PC-3 (cell line): ENCODE measurements at regions not wholly inside any gene's neighbourhood (a gene's known extent, or its start where the extent isn't known, plus 50 kb on each side); places are given as distances from the start of the nearest gene placed in this dataset.

Experiments used
- ATAC-seq: fragments of 200-7000 bp; cut with Tn5 transposase; 2 replicates; pipeline ENCODE4 v1.9.1; 2020; ENCODE audit warnings: mild to moderate bottlenecking, moderate library complexity
- BruUV-seq: library from RNA; stranded (reverse); fragments of 400-500 nt; replicated peaks from 2 replicates; lab custom pipeline; 2021; lab: Mats Ljungman, UMichigan
- CTCF ChIA-PET: fragments of 300-600 bp; sonication (Branson Sonifier 250); formaldehyde crosslinking; loops from one replicate; lab custom pipeline; 2022; ENCODE audit warnings: antibody characterized with exemption; lab: Charles Lee
- POLR2A ChIA-PET: fragments of 300-600 bp; sonication (Branson Sonifier 250); formaldehyde crosslinking; loops from one replicate; lab custom pipeline; 2022; ENCODE audit warnings: antibody characterized with exemption; ENCODE audit not compliant: unreplicated experiment; lab: Charles Lee
- DNase-seq: peaks from one replicate; pipeline ENCODE4 v3.0.0-alpha.2; 2015
- H2AFZ ChIP-seq: fragments of 300-600 bp; sonication (generic); 2 replicates; pipeline ENCODE4 v1.6.0; 2016; ENCODE audit warnings: antibody characterized with exemption, low read length
- H3F3A ChIP-seq: fragments of 300-600 bp; sonication (generic); one replicate; pipeline ENCODE4 v1.6.0; 2017; ENCODE audit warnings: antibody characterized with exemption, low read length, control low read depth, mild to moderate bottlenecking; ENCODE audit not compliant: unreplicated experiment
- H3K27ac ChIP-seq: fragments of 300-600 bp; sonication (generic); 2 replicates; pipeline ENCODE4 v1.5.1; 2016; ENCODE audit warnings: mild to moderate bottlenecking, low read length
- H3K27me3 ChIP-seq: fragments of 300-600 bp; sonication (generic); 2 replicates; pipeline ENCODE4 v1.6.1; 2016; ENCODE audit warnings: low read length, mixed read lengths
- H3K36me3 ChIP-seq: fragments of 300-600 bp; sonication (generic); 2 replicates; pipeline ENCODE4 v1.6.1; 2016; ENCODE audit warnings: low read depth, mixed run types, low read length, mixed read lengths
- H3K4me1 ChIP-seq: fragments of 300-600 bp; sonication (generic); 2 replicates; pipeline ENCODE4 v1.5.1; 2016; ENCODE audit warnings: low read length; ENCODE audit not compliant: insufficient read depth
- H3K4me2 ChIP-seq: fragments of 300-600 bp; sonication (generic); 2 replicates; pipeline ENCODE4 v1.6.0; 2016; ENCODE audit warnings: low read length
- H3K4me3 ChIP-seq: fragments of 300-600 bp; sonication (generic); 2 replicates; pipeline ENCODE4 v1.5.1; 2016; ENCODE audit warnings: mild to moderate bottlenecking, low read length, mixed read lengths
- H3K79me2 ChIP-seq: fragments of 300-600 bp; sonication (generic); 2 replicates; pipeline ENCODE4 v1.6.1; 2017; ENCODE audit warnings: low read length, mixed read lengths
- H3K9ac ChIP-seq: fragments of 300-600 bp; sonication (generic); 2 replicates; pipeline ENCODE4 v1.6.0; 2016; ENCODE audit warnings: mild to moderate bottlenecking, low read length
- H3K9me2 ChIP-seq: fragments of 300-600 bp; sonication (generic); replicated peaks from 2 replicates; pipeline ENCODE4 v1.6.1; 2016; ENCODE audit warnings: mixed run types, low read length, mixed read lengths
- H3K9me3 ChIP-seq: fragments of 300-600 bp; sonication (generic); 2 replicates; pipeline ENCODE4 v1.6.1; 2016; ENCODE audit warnings: low read length, mixed read lengths
- H4K20me1 ChIP-seq: fragments of 300-600 bp; sonication (generic); 2 replicates; pipeline ENCODE4 v1.6.1; 2016; ENCODE audit warnings: low read length, mixed read lengths
- EZH2 ChIP-seq: fragments of 300-600 bp; sonication (generic); IDR thresholded peaks from one replicate; pipeline ENCODE4 v1.6.1; 2017; ENCODE audit warnings: antibody characterized with exemption, mild to moderate bottlenecking, low read length; ENCODE audit not compliant: unreplicated experiment
- EZH2phosphoT487 ChIP-seq: fragments of 300-600 bp; sonication (generic); IDR thresholded peaks from 2 replicates; pipeline ENCODE4 v1.6.1; 2018; ENCODE audit warnings: mild to moderate bottlenecking, antibody characterized with exemption, low read length, borderline replicate concordance
- intact Hi-C: fragments of 100-400 bp; cut with micrococcal nuclease; formaldehyde crosslinking; loops from 2 replicates; pipeline ENCODE4 v1.9.0; 2023
- TF ChIP-seq, protein P1 (sequence below): fragments of 300-600 bp; sonication (generic); conservative IDR thresholded peaks from 2 replicates; pipeline ENCODE4 v1.5.1; 2017; ENCODE audit warnings: antibody characterized with exemption, low read depth, mild to moderate bottlenecking, low read length

DNA sequence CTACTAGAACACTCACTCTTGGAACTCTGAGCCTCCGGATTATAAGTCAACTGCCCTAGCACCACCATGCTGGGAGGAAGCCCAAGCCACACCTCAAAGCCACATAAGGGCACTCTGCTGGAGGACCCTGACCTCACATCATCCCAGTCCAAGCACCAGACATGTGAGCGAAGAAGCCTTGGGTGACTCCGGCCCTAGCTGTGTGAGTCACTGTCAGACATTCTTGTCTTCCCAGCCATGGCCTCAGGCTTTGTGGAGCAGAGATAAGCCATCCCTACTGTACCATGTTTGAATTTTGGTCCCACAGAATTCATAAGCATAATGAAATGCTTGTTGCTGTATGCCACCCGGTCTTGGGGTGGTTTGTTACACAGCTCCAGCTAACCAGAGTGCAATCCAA, 247.7 kb downstream of the SOD2 start:
- Histone ChIP-seq H3K27me3 (peaks cover 78% of the 10 kb centered on the region), H3K4me2 (no peak overlapping the region), H2AFZ (no peak overlapping the region), H3K9me3 (no peaks in the 10 kb centered on the region), H3K27ac (no peak overlapping the region), H3K4me1 (no peaks in the 10 kb centered on the region), H3K79me2 (no peaks in the 10 kb centered on the region), H3K36me3 (no peaks in the 10 kb centered on the region), H3K4me3 (no peak overlapping the region), H3K9me2 (no peaks in the 10 kb centered on the region), H4K20me1 (no peaks in the 10 kb centered on the region), H3F3A (no peaks in the 10 kb centered on the region), H3K9ac (no peak overlapping the region)
- ATAC-seq = no peak
- DNase-seq = no peak
- POLR2A ChIA-PET = no interaction called here
- CTCF ChIA-PET = no interaction called here
- BruUV-seq = no TSS peak
- TF ChIP-seq, protein P1, sequence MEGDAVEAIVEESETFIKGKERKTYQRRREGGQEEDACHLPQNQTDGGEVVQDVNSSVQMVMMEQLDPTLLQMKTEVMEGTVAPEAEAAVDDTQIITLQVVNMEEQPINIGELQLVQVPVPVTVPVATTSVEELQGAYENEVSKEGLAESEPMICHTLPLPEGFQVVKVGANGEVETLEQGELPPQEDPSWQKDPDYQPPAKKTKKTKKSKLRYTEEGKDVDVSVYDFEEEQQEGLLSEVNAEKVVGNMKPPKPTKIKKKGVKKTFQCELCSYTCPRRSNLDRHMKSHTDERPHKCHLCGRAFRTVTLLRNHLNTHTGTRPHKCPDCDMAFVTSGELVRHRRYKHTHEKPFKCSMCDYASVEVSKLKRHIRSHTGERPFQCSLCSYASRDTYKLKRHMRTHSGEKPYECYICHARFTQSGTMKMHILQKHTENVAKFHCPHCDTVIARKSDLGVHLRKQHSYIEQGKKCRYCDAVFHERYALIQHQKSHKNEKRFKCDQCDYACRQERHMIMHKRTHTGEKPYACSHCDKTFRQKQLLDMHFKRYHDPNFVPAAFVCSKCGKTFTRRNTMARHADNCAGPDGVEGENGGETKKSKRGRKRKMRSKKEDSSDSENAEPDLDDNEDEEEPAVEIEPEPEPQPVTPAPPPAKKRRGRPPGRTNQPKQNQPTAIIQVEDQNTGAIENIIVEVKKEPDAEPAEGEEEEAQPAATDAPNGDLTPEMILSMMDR = no peak
- TF ChIP-seq EZH2 = no peak
- TF ChIP-seq EZH2phosphoT487 = no peak
- intact Hi-C loops = no loop called here

GRCh38 chr6:159444056-159444760, 248.8 kb downstream of the SOD2 start:
- intact Hi-C loops = no loop called here
- Histone ChIP-seq H3K9me3 (no peaks in the 10 kb centered on the region), H3K9ac (no peak overlapping the region), H3K36me3 (no peaks in the 10 kb centered on the region), H2AFZ (no peak overlapping the region), H3K4me3 (no peak overlapping the region), H3K79me2 (no peaks in the 10 kb centered on the region), H3K27ac (no peak overlapping the region), H3K4me1 (no peaks in the 10 kb centered on the region), H3K4me2 (no peak overlapping the region), H3K27me3 (peaks cover 87% of the 10 kb centered on the region), H3F3A (no peaks in the 10 kb centered on the region), H4K20me1 (no peaks in the 10 kb centered on the region), H3K9me2 (no peaks in the 10 kb centered on the region)
- ChIA-PET POLR2A (no interaction called here), CTCF (no interaction called here)
- ATAC-seq (no peak), DNase-seq (no peak)
- TF ChIP-seq EZH2phosphoT487 (no peak), EZH2 (no peak)
- TF ChIP-seq, protein P1 = no peak
- no TSS peak for BruUV-seq

GRCh38 chr6:159443417-159443920, 249.6 kb downstream of the SOD2 start:
- Histone ChIP-seq H3K27me3 (peaks cover 94% of the 10 kb centered on the region), H3K36me3 (no peaks in the 10 kb centered on the region), H3K9me2 (no peaks in the 10 kb centered on the region), H3K4me1 (no peaks in the 10 kb centered on the region), H3K79me2 (no peaks in the 10 kb centered on the region), H3K4me2 (no peak overlapping the region), H3K9ac (no peak overlapping the region), H3F3A (no peaks in the 10 kb centered on the region), H4K20me1 (no peaks in the 10 kb centered on the region), H3K4me3 (no peak overlapping the region), H3K27ac (no peak overlapping the region), H2AFZ (no peak overlapping the region), H3K9me3 (no peaks in the 10 kb centered on the region)
- intact Hi-C loops = no loop called here
- TF ChIP-seq EZH2 = no peak
- TF ChIP-seq EZH2phosphoT487 = no peak
- TF ChIP-seq, protein P1 = no peak
- ATAC-seq (no peak), DNase-seq (no peak)
- ChIA-PET CTCF (no interaction called here), POLR2A (no interaction called here)
- no TSS peak for BruUV-seq
